K562 (cell line): ENCODE measurements at regions not wholly inside any gene's neighbourhood (a gene's known extent, or its start where the extent isn't known, plus 50 kb on each side); places are given as distances from the start of the nearest gene placed in this dataset.

ENCODE experiments used
- ATAC-seq: fragments of 200-7000 bp; cut with Tn5 transposase; 3 replicates; pipeline ENCODE4 v1.9.1; 2020; ENCODE audit warnings: moderate library complexity
- BruUV-seq: library from RNA; stranded (reverse); fragments of 400-500 nt; replicated peaks from 2 replicates; lab custom pipeline; 2021; lab: Mats Ljungman, UMichigan
- CTCF ChIA-PET: fragments of 300-600 bp; formaldehyde crosslinking; extraction: SDS; loops from one replicate; lab custom pipeline; 2021; ENCODE audit warnings: low intra/inter-chr PET ratio; lab: Yijun Ruan, JAX
- POLR2A ChIA-PET: fragments of 300-600, 350-650 bp; sonication (Branson Sonifier 250); formaldehyde crosslinking; extraction: SDS; loops from one replicate; lab custom pipeline; 2021; ENCODE audit warnings: antibody characterized with exemption, inconsistent platforms; lab: Yijun Ruan, JAX
- DNase-seq, 4 experiments: peaks; one replicate each; pipeline versions ENCODE4 v3.0.0 to v3.0.0-alpha.2; 2011 to 2018; ENCODE audit warnings: low spot score in 3 of 4, mixed read lengths in 3 of 4; ENCODE audit errors: extremely low read depth in 1 of 4
- FAIRE-seq: peaks from 2 replicates; lab custom pipeline; 2011; peaks lifted over from hg19 to GRCh38; lab: Jason Lieb, UNC
- H2AFZ ChIP-seq: 2 replicates; pipeline ENCODE4 v1.6.0; 2011; ENCODE audit warnings: low read depth, low read length, control low read depth, inconsistent platforms
- H3K27ac ChIP-seq: fragments of 200-600 bp; 3 replicates; pipeline ENCODE4 v1.8.0; 2011; ENCODE audit warnings: low read depth, mild to moderate bottlenecking, control low read depth, inconsistent platforms, low read length, moderate library complexity, mixed read lengths; ENCODE audit errors: extremely low read depth
- H3K27me3 ChIP-seq, 2 experiments: fragments of 300-600 bp in 1 of 2; 2 replicates in 1 of 2; 3 replicates in 1 of 2; pipeline versions ENCODE4 v1.6.0 to v1.8.0; 2011; ENCODE audit warnings: inconsistent platforms in 2 of 2, low read length in 2 of 2, mild to moderate bottlenecking in 1 of 2, mixed read lengths in 1 of 2, moderate library complexity in 1 of 2; ENCODE audit not compliant: control insufficient read depth in 2 of 2, insufficient read depth in 2 of 2
- H3K36me3 ChIP-seq: fragments of 300-600 bp; 3 replicates; pipeline ENCODE4 v1.8.0; 2011; ENCODE audit warnings: mild to moderate bottlenecking, low read length, inconsistent platforms; ENCODE audit not compliant: control insufficient read depth, insufficient read depth
- H3K4me1 ChIP-seq, 2 experiments: fragments of 200-600 bp in 1 of 2; replicated peaks in 1 of 2; 2 replicates in 1 of 2; 3 replicates in 1 of 2; pipeline versions ENCODE4 v1.5.1 to v1.8.0; 2011; ENCODE audit warnings: inconsistent platforms in 2 of 2, low read length in 2 of 2, mild to moderate bottlenecking in 1 of 2, mixed read lengths in 1 of 2, moderate library complexity in 1 of 2; ENCODE audit not compliant: control insufficient read depth in 2 of 2, insufficient read depth in 2 of 2
- H3K4me2 ChIP-seq: 2 replicates; pipeline ENCODE4 v1.6.1; 2011; ENCODE audit warnings: low read length, control low read depth, inconsistent platforms, mixed read lengths; ENCODE audit not compliant: insufficient read depth
- H3K4me3 ChIP-seq: fragments of 200-600 bp; sonication (generic), shearing (Covaris generic); 2 replicates; pipeline ENCODE4 v1.5.1; 2016; ENCODE audit warnings: control low read depth, inconsistent platforms
- H3K79me2 ChIP-seq: fragments of 200-600 bp; 3 replicates; pipeline ENCODE4 v1.8.0; 2011; ENCODE audit warnings: low read length, inconsistent platforms; ENCODE audit not compliant: control insufficient read depth, insufficient read depth
- H3K9ac ChIP-seq, 2 experiments: 2 replicates each; pipeline versions ENCODE4 v1.6.0 to v1.6.1; 2011; ENCODE audit warnings: low read depth in 2 of 2, low read length in 2 of 2, control low read depth in 1 of 2, inconsistent platforms in 1 of 2, mild to moderate bottlenecking in 1 of 2, mixed read lengths in 1 of 2; ENCODE audit not compliant: insufficient read depth in 1 of 2
- H3K9me1 ChIP-seq: one replicate; pipeline ENCODE4 v1.6.0; 2011; ENCODE audit warnings: inconsistent platforms, mild to moderate bottlenecking, low read length, moderate library complexity; ENCODE audit not compliant: control insufficient read depth, insufficient read depth
- H3K9me3 ChIP-seq: replicated peaks from 2 replicates; pipeline ENCODE4 v1.5.1; 2011; ENCODE audit warnings: low read depth, low read length, inconsistent platforms; ENCODE audit not compliant: control insufficient read depth, insufficient read depth
- H4K20me1 ChIP-seq: replicated peaks from 2 replicates; pipeline ENCODE4 v1.6.1; 2011; ENCODE audit warnings: low read length, inconsistent platforms, mixed read lengths; ENCODE audit not compliant: control insufficient read depth, insufficient read depth
- JUN ChIP-seq, 2 experiments: sonication (generic) in 1 of 2; formaldehyde crosslinking in 1 of 2; IDR thresholded peaks; 2 replicates each; pipeline versions ENCODE4 v1.6.1 to v1.8.0; 2012 to 2022; ENCODE audit warnings: borderline replicate concordance in 2 of 2, mild to moderate bottlenecking in 2 of 2, improper control_type of control experiment in 1 of 2, low read depth in 1 of 2, low read length in 1 of 2, missing genetic modification reagents in 1 of 2
- MYBL2 ChIP-seq, 2 experiments: fragments of 450-650 bp in 1 of 2; sonication (generic) in 1 of 2; formaldehyde crosslinking in 1 of 2; IDR thresholded peaks; 2 replicates each; pipeline versions ENCODE4 v1.6.1 to v1.8.1; 2017 to 2022; ENCODE audit warnings: borderline replicate concordance in 1 of 2, inconsistent platforms in 1 of 2, low read depth in 1 of 2, mild to moderate bottlenecking in 1 of 2, missing genetic modification reagents in 1 of 2, moderate library complexity in 1 of 2
- RBM22 ChIP-seq: fragments of 200-400 bp; formaldehyde crosslinking; IDR thresholded peaks from 2 replicates; pipeline ENCODE4 v1.6.1; 2018; ENCODE audit warnings: low read length, low read depth; ENCODE audit not compliant: poor library complexity, severe bottlenecking
- USF1 ChIP-seq: sonication (generic); formaldehyde crosslinking; IDR thresholded peaks from 2 replicates; pipeline ENCODE4 v1.9.0; 2022; ENCODE audit warnings: mild to moderate bottlenecking, missing genetic modification reagents
- ZFPM2 ChIP-seq: fragments of 250-450 bp; sonication (Bioruptor Pico); IDR thresholded peaks from 2 replicates; pipeline ENCODE4 v1.5.1; 2022; ENCODE audit warnings: mild to moderate bottlenecking
- ZNF3 ChIP-seq: fragments of 250-450 bp; sonication (Bioruptor Pico); IDR thresholded peaks from 2 replicates; pipeline ENCODE4 v1.5.0; 2021; ENCODE audit warnings: mild to moderate bottlenecking, moderate library complexity
- ZNF311 ChIP-seq: fragments of 250-450 bp; sonication (Bioruptor Pico); IDR thresholded peaks from 2 replicates; pipeline ENCODE4 v1.4.0; 2020; ENCODE audit warnings: mild to moderate bottlenecking, moderate library complexity
- WGBS: fragments of 100-300 bp; shearing (Covaris generic); methylation state at CpG from one replicate; pipeline ENCODE4 v1.1.6; 2016; ENCODE audit warnings: low coverage, mixed read lengths; ENCODE audit not compliant: insufficient coverage; ENCODE audit errors: missing lambda C conversion rate; 5-methylcytosine and 5-hydroxymethylcytosine counted together
- in situ Hi-C: fragments of 300-500 bp; cut with MboI; formaldehyde crosslinking; loops from 4 replicates; pipeline ENCODE4 v1.15.0; 2018; ENCODE audit warnings: inconsistent platforms, mixed read lengths
- intact Hi-C: fragments of 100-400 bp; cut with micrococcal nuclease; formaldehyde crosslinking; loops from 2 replicates; pipeline ENCODE4 v1.14.2; 2022

- H3K27ac ChIP-seq, result no peak overlapping the region
These were observed 72.4 kb upstream of the LHFPL2 start for GRCh38 chr5:78720997-78721396.

More at GRCh38 chr5:78720997-78721396, 72.4 kb upstream of the LHFPL2 start:
- Histone ChIP-seq H3K79me2 (no peaks in the 10 kb centered on the region), H3K4me2 (no peak overlapping the region), H3K9me3 (no peaks in the 10 kb centered on the region), H3K4me3 (no peak overlapping the region), H3K9me1 (no peaks in the 10 kb centered on the region), H3K36me3 (no peaks in the 10 kb centered on the region), H3K9ac (no peak overlapping the region), H4K20me1 (no peaks in the 10 kb centered on the region), H2AFZ (no peak overlapping the region), H3K4me1 (no peaks in the 10 kb centered on the region; a peak in 1 of 5 replicates), H3K27me3 (peaks cover 9 to 29% of the 10 kb centered on the region in 2 experiments; a peak in 3 of 5 replicates)
- ATAC-seq, result no peak
- 20% methylated on average over 5 of the region's 5 CpGs for WGBS
- FAIRE-seq, result no peak
- no peak for DNase-seq
- in situ Hi-C loops, result no loop called here
- no TSS peak for BruUV-seq
- TF ChIP-seq ZNF3 (CRISPR knock-in tag) (no peak), USF1 (no peak), ZFPM2 (no peak), JUN (IDR thresholded peaks at IDR 0.05; ENCODE audit: borderline replicate concordance, low read depth, low read length) (no peak), JUN (CRISPR knock-in tag; IDR thresholded peaks at IDR 0.05; ENCODE audit: borderline replicate concordance) (no peak), MYBL2 (IDR thresholded peaks at IDR 0.05; ENCODE audit: low read depth) (no peak), MYBL2 (CRISPR knock-in tag; IDR thresholded peaks at IDR 0.05; ENCODE audit: borderline replicate concordance) (no peak), RBM22 (no peak), ZNF311 (CRISPR knock-in tag) (no peak)
- ChIA-PET CTCF (no interaction called here), POLR2A (no interaction called here)
- intact Hi-C loops, result no loop called here
